Uterus (tissue), 2 donors: ENCODE measurements at regions not wholly inside any gene's neighbourhood (a gene's known extent, or its start where the extent isn't known, plus 50 kb on each side); places are given as distances from the start of the nearest gene placed in this dataset.

Experiments used
- CTCF ChIP-seq, 4 experiments: fragments of 200-600 bp in 2 of 4; fragments of 450-650 bp in 2 of 4; sonication (generic) in 2 of 4; IDR thresholded peaks; one replicate each; pipeline ENCODE4 v1.5.1; 2016 to 2019; ENCODE audit warnings: antibody characterized with exemption in 4 of 4, mild to moderate bottlenecking in 2 of 4, moderate library complexity in 1 of 4
- POLR2A ChIP-seq, 2 donors: fragments of 450-650 bp; IDR thresholded peaks; one replicate each; pipeline ENCODE4 v1.6.1; 2016; ENCODE audit warnings: antibody characterized with exemption in 2 of 2, mild to moderate bottlenecking in 1 of 2, moderate library complexity in 1 of 2

- no peak for TF ChIP-seq CTCF (IDR thresholded peaks at IDR 0.05)
- no peak for TF ChIP-seq POLR2A (IDR thresholded peaks at IDR 0.05)
These were observed 224.6 kb downstream of the ARL6IP6 start for GRCh38 chr2:152942940-152943440.
